Inflammatory macrophage treated with lipopolysaccharide for 4 hours (primary cell): ENCODE measurements at regions not wholly inside any gene's neighbourhood (a gene's known extent, or its start where the extent isn't known, plus 50 kb on each side); places are given as distances from the start of the nearest gene placed in this dataset.
A peak's percentile ranks its signal among the peaks of the same experiment; 100 is the strongest.

Experiments used
- DNase-seq: peaks from one replicate; pipeline ENCODE4 v3.0.0-alpha.2; 2020

GRCh38 chr2:11955884-11956291 lies 209.5 kb downstream of the LPIN1 start:
- peak; percentile 64 for DNase-seq

GRCh38 chr2:11962707-11963328 lies 216.4 kb downstream of the LPIN1 start:
- DNase-seq, result no peak

- no peak for DNase-seq
Observed at GRCh38 chr2:11963966-11964365, 217.5 kb downstream of the LPIN1 start.

GRCh38 chr2:11967946-11968465 lies 221.6 kb downstream of the LPIN1 start:
- DNase-seq, result no peak

GRCh38 chr2:11968521-11968920 lies 222.1 kb downstream of the LPIN1 start:
- DNase-seq, result no peak

- no peak for DNase-seq
Observed at GRCh38 chr2:11969774-11970173, 223.3 kb downstream of the LPIN1 start.

- no peak for DNase-seq
Observed at GRCh38 chr2:11974573-11974972, 228.1 kb downstream of the LPIN1 start.

- no peak for DNase-seq
Observed at GRCh38 chr2:11975373-11975772, 228.9 kb downstream of the LPIN1 start.

GRCh38 chr2:11976073-11976472 lies 229.6 kb downstream of the LPIN1 start:
- no peak for DNase-seq

GRCh38 chr2:11977766-11978524 lies 231.5 kb downstream of the LPIN1 start:
- no peak for DNase-seq

- DNase-seq, result no peak
Observed at GRCh38 chr2:11980809-11981208, 234.4 kb downstream of the LPIN1 start.

GRCh38 chr2:11983401-11983800 lies 237.0 kb downstream of the LPIN1 start:
- DNase-seq, result no peak

- DNase-seq, result no peak
Observed at GRCh38 chr2:11983870-11984269, 237.4 kb downstream of the LPIN1 start.

GRCh38 chr2:11984316-11985158 lies 238.1 kb downstream of the LPIN1 start:
- no peak for DNase-seq

- peak; percentile 2 for DNase-seq
Observed at GRCh38 chr2:11985817-11986566, 239.6 kb downstream of the LPIN1 start.

GRCh38 chr2:11987151-11987550 lies 240.7 kb downstream of the LPIN1 start:
- DNase-seq, result no peak

GRCh38 chr2:11988691-11989353 lies 242.4 kb downstream of the LPIN1 start:
- DNase-seq, result no peak

- DNase-seq, result no peak
Observed at GRCh38 chr2:11989354-11989703, 242.9 kb downstream of the LPIN1 start.

GRCh38 chr2:11990576-11990975 lies 244.1 kb downstream of the LPIN1 start:
- peak; percentile 29 for DNase-seq

GRCh38 chr2:11993749-11994148 lies 247.3 kb downstream of the LPIN1 start:
- no peak for DNase-seq

GRCh38 chr2:11995456-11995855 lies 249.0 kb downstream of the LPIN1 start:
- no peak for DNase-seq

- no peak for DNase-seq
Observed at GRCh38 chr2:11996618-11997017, 250.2 kb downstream of the LPIN1 start.
